ENCODE measurements at regions not wholly inside any gene's neighbourhood (a gene's known extent, or its start where the extent isn't known, plus 50 kb on each side); places are given as distances from the start of the nearest gene placed in this dataset.
"Not testable (repeated sequence)": the region's sequence is repeated elsewhere in the genome, so short reads cannot be mapped to it uniquely, and the experiment has no call there.

DNA sequence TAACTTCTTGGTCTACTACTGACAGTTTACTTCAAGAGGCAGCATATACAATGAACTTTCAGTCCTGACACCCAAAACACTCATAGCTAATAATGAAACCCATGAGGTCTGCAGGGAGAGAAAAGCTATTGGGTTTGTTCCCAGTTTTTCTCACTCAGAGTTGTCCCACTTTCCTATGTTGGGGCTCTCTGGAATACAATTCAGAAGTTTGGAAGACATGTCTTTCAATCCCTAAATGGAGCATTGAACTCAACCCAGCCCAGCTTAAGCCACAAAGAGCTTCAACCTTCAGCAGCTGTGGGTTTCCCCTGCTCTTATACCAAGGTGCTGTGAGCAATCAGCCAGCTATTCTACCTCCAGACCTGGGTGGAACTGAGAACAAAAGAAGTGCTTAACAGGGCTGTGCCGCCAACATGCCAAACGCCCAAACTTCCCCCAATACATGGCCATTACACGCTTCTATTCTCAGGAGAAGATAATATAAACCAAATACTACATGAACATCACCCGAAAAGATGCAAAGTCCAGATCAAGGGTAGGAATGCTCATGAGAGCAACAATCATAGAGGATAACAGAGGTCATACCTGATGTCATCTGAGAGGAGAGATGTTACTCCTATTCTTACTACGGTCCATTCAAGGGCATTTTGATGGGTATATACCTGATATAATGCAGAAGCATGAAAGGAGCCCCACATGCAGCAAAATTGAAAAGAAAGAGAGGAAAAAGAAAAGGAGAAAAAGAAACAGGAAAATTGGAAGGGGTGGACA is 131.2 kb upstream of the TGFBR2 start:
- DNase-seq (peak; percentile 57), ATAC-seq (peak; percentile 87)
- TF ChIP-seq, protein P1, sequence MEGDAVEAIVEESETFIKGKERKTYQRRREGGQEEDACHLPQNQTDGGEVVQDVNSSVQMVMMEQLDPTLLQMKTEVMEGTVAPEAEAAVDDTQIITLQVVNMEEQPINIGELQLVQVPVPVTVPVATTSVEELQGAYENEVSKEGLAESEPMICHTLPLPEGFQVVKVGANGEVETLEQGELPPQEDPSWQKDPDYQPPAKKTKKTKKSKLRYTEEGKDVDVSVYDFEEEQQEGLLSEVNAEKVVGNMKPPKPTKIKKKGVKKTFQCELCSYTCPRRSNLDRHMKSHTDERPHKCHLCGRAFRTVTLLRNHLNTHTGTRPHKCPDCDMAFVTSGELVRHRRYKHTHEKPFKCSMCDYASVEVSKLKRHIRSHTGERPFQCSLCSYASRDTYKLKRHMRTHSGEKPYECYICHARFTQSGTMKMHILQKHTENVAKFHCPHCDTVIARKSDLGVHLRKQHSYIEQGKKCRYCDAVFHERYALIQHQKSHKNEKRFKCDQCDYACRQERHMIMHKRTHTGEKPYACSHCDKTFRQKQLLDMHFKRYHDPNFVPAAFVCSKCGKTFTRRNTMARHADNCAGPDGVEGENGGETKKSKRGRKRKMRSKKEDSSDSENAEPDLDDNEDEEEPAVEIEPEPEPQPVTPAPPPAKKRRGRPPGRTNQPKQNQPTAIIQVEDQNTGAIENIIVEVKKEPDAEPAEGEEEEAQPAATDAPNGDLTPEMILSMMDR (IDR thresholded peaks at IDR 0.05), result no peak
- CTCF ChIA-PET, result interaction anchor here (0.6 to 1.6 kb wide), 4 partner anchors 10 to 276 kb away, joined by 3 to 5 read pairs (median 4); no protein-coding TSS in a partner anchor
- Mint-ChIP-seq H3K27ac (peak overlapping the region; percentile 58), H3K27me3 (no peaks in the 10 kb centered on the region), H3K9me3 (peaks cover 13% of the 10 kb centered on the region), H3K4me3 (no peak overlapping the region), H3K36me3 (ENCODE audit: low read depth) (peaks cover 7% of the 10 kb centered on the region), H3K4me1 (ENCODE audit: low read depth) (peaks cover 47% of the 10 kb centered on the region)
- POLR2A ChIA-PET, result interaction anchor here (1.3 kb wide), 1 partner anchor 10 kb away, joined by 3 read pairs; no protein-coding TSS in a partner anchor
- intact Hi-C loops (cut with micrococcal nuclease), result no loop called here

DNA sequence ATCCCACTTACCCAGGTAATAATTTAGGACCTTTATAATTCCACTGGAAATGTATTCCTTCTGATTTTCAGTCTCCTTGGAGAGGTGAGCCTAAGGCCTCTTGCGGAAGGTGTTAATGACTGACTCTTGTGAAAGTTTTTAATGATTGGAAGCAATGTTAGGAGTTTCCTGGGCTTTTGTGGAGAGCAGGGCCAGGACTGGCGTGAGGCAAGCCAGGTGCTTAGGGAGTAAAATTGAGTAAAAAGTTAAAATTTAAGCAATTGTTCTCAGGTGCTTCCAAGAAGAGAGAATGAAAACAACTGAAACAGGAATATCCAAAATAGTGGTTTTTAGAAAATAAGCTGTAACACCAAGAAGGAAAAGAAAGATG is 130.6 kb upstream of the TGFBR2 start:
- Mint-ChIP-seq H3K4me1 (ENCODE audit: low read depth) (peaks cover 45% of the 10 kb centered on the region), H3K27ac (no peak overlapping the region), H3K4me3 (no peak overlapping the region), H3K9me3 (peaks cover 13% of the 10 kb centered on the region), H3K36me3 (ENCODE audit: low read depth) (peaks cover 7% of the 10 kb centered on the region), H3K27me3 (no peaks in the 10 kb centered on the region)
- DNase-seq, result no peak
- TF ChIP-seq, protein P1 (IDR thresholded peaks at IDR 0.05), result no peak
- CTCF ChIA-PET, result interaction anchor here (1.6 kb wide), 1 partner anchor 10 kb away, joined by 3 read pairs; no protein-coding TSS in a partner anchor
- no peak for ATAC-seq
- intact Hi-C loops (cut with micrococcal nuclease), result no loop called here
- POLR2A ChIA-PET, result no interaction called here

DNA sequence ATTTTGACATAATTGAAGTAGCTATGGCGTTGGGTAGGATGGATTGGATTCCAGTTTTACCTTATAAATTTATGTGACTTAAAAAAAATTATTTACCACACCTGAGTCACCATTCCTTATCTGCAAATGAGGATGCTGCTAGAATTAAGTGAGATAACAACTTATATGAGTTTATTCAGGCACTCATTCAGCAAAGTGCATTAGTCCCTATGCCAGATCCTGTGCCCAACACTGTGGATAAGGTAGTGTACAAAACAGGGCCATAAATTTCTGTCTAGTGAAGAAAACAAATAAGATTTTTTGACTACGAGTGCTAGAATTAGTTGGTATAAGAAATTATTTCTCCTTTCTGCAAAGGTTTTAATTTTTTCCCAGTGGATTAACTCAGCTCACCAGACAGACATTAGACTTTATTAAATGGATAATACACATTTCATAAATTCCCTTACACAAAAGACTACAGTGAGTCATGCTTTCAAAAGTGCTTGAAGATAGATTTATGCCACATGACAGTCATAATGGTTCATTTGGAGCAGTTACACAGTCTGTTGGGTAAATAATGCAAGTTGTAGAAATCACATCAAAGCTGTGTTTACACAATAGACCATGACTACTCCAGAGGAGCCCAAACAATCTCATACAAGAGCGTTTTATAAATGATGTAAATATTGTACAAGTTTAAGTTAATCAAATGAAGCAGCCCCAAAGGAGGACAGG is 129.9 kb upstream of the TGFBR2 start:
- intact Hi-C loops (cut with micrococcal nuclease), result no loop called here
- peaks cover 13% of the 10 kb centered on the region for H3K9me3 Mint-ChIP-seq
- peaks cover 46% of the 10 kb centered on the region for H3K4me1 Mint-ChIP-seq (ENCODE audit: low read depth)
- H3K36me3 Mint-ChIP-seq (ENCODE audit: low read depth), result peaks cover 10% of the 10 kb centered on the region
- ChIA-PET CTCF (interaction anchor here (1.2 to 2.8 kb wide), 2 partner anchors 156 to 293 kb away, joined by 3 to 10 read pairs; no protein-coding TSS in a partner anchor), POLR2A (interaction anchor here (1.0 to 1.2 kb wide), 2 partner anchors 22 to 23 kb away, joined by 3 read pairs; no protein-coding TSS in a partner anchor)
- TF ChIP-seq, protein P1 (IDR thresholded peaks at IDR 0.05), result no peak
- H3K27ac Mint-ChIP-seq, result no peak overlapping the region
- peak; percentile 59 for ATAC-seq
- H3K4me3 Mint-ChIP-seq, result no peak overlapping the region
- DNase-seq, result no peak
- H3K27me3 Mint-ChIP-seq, result no peaks in the 10 kb centered on the region

DNA sequence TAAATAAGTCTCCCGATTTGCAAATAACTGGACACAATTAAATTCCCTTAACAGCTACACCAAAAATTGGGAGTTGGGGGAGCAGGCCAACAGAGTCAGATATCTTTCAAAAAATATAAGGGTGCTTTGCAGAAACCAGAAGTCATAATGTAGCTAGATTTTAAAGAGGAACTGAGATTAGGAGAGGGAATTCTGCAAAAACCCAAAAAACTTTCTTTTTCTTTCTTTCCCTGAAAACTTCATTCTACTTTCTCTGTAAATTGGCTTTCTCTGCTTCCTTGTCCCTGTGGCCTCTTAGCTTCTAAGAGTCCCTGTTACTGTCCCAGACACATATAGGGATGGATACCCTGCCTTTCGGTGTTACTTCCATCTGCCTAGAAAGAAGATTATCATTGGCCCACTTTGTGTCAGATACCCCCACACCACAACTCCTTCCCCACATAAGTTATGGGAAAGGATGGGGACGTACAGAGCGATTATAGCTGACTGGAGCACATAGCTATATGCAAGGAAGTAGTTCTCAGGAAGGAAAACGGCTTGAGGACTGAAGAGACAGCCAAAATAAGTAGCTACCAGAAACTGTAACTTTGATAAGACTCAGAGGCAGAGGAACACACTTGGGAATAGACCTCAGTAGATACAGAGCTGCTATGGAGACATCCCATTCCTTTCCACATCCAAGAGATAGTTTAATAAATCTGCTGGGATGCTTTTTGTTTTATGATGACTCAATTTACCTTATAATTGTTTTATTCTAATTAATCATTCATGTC is 129.1 kb upstream of the TGFBR2 start:
- CTCF ChIA-PET, result interaction anchor here (1.2 to 2.8 kb wide), 3 partner anchors 157 to 292 kb away, joined by 3 to 10 read pairs (median 7); no protein-coding TSS in a partner anchor
- Mint-ChIP-seq H3K4me1 (ENCODE audit: low read depth) (peaks cover 46% of the 10 kb centered on the region), H3K27ac (no peak overlapping the region)

DNA sequence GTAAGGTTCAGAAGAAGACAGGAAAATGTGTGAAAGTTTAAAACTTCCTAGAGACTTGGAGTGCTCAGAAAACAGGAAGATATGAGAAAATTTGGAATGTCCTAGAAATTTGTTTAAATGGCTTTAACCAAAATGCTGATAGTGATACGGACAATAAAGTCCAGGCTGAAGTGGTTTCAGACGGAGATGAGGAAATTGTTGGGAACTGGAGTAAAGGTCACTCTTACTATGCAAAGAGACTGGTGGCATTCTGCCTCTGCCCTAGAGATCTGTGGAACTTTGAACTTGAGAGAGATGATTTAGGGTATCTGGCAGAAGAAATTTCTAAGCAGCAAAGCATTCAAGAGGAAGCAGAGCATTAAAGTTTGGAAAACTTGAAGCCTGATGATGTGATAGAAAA is 126.7 kb upstream of the TGFBR2 start:
- H3K4me3 Mint-ChIP-seq; intact Hi-C loops (cut with micrococcal nuclease); H3K27ac Mint-ChIP-seq; POLR2A ChIA-PET; CTCF ChIA-PET; H3K27me3 Mint-ChIP-seq; DNase-seq; ATAC-seq; H3K36me3 Mint-ChIP-seq (ENCODE audit: low read depth): not testable (repeated sequence)
- Mint-ChIP-seq H3K9me3 (peaks cover 13% of the 10 kb centered on the region), H3K4me1 (ENCODE audit: low read depth) (peaks cover 35% of the 10 kb centered on the region)

More for the DNA sequence above, 129.1 kb upstream of the TGFBR2 start:
- POLR2A ChIA-PET, result interaction anchor here (1.0 to 1.2 kb wide), 3 partner anchors 21 to 215 kb away, joined by 3 read pairs; no protein-coding TSS in a partner anchor
- no peak for ATAC-seq
- Mint-ChIP-seq H3K36me3 (ENCODE audit: low read depth) (peaks cover 10% of the 10 kb centered on the region), H3K27me3 (no peaks in the 10 kb centered on the region), H3K9me3 (peaks cover 13% of the 10 kb centered on the region), H3K4me3 (no peak overlapping the region)
- intact Hi-C loops (cut with micrococcal nuclease), result no loop called here
- TF ChIP-seq, protein P1 (IDR thresholded peaks at IDR 0.05), result no peak
- no peak for DNase-seq

DNA sequence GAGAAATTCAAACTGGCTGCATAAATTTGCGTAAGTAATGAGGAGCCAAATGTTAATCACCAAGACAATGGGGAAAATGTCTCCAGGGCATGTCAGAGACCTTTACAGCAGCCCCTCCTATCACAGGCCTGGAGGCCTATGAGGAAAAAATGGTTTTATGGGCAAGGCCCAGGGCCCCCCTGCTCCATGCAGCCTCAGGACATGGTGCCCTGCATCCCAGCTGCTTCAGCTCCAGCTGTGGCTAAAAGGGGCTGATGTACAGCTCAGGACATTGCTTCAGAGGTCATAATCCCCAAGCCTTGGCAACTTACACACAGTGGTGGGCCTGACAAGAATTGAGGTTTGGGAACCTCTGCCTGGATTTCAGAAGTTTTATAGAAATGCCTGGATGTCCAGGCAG is 126.2 kb upstream of the TGFBR2 start:
- CTCF ChIA-PET, result interaction anchor here (1.1 kb wide), 1 partner anchor 13 kb away, joined by 3 read pairs; no protein-coding TSS in a partner anchor

More for the DNA sequence above, 126.2 kb upstream of the TGFBR2 start:
- intact Hi-C loops (cut with micrococcal nuclease); H3K4me3 Mint-ChIP-seq; H3K36me3 Mint-ChIP-seq (ENCODE audit: low read depth); DNase-seq; H3K27me3 Mint-ChIP-seq; POLR2A ChIA-PET; ATAC-seq; H3K27ac Mint-ChIP-seq: not testable (repeated sequence)
- peaks cover 31% of the 10 kb centered on the region for H3K4me1 Mint-ChIP-seq (ENCODE audit: low read depth)
- H3K9me3 Mint-ChIP-seq, result peaks cover 13% of the 10 kb centered on the region

Data from activated CD8-positive, alpha-beta T cell treated with anti-CD3 and anti-CD28 coated beads for 36 hours (primary cell).